ENCODE measurements at regions not wholly inside any gene's neighbourhood (a gene's known extent, or its start where the extent isn't known, plus 50 kb on each side); places are given as distances from the start of the nearest gene placed in this dataset.

GRCh38 chr13:65650321-65650720 lies 1579.8 kb downstream of the PCDH9 start:
- no peak for DNase-seq (ENCODE audit: low spot score)
- TF ChIP-seq CTCF (IDR thresholded peaks at IDR 0.05; ENCODE audit: extremely low read depth, missing control alignments): no peak

- no peak for DNase-seq (ENCODE audit: low spot score)
- TF ChIP-seq CTCF (IDR thresholded peaks at IDR 0.05; ENCODE audit: extremely low read depth, missing control alignments): no peak
These were observed 1587.1 kb downstream of the PCDH9 start for GRCh38 chr13:65642996-65643395.

- no peak for TF ChIP-seq CTCF (IDR thresholded peaks at IDR 0.05; ENCODE audit: extremely low read depth, missing control alignments)
- DNase-seq (ENCODE audit: low spot score): no peak
These were observed 1587.8 kb downstream of the PCDH9 start for GRCh38 chr13:65642301-65642700.

GRCh38 chr13:65638572-65639168 lies 1591.5 kb downstream of the PCDH9 start:
- peak; percentile 6 for DNase-seq (ENCODE audit: low spot score)
- peak; percentile 39 for TF ChIP-seq CTCF (IDR thresholded peaks at IDR 0.05; ENCODE audit: extremely low read depth, missing control alignments)

GRCh38 chr13:65633806-65634205 lies 1596.3 kb downstream of the PCDH9 start:
- no peak for TF ChIP-seq CTCF (IDR thresholded peaks at IDR 0.05; ENCODE audit: extremely low read depth, missing control alignments)
- DNase-seq (ENCODE audit: low spot score): no peak

GRCh38 chr13:65631078-65631477 lies 1599.1 kb downstream of the PCDH9 start:
- TF ChIP-seq CTCF (IDR thresholded peaks at IDR 0.05; ENCODE audit: extremely low read depth, missing control alignments): no peak
- no peak for DNase-seq (ENCODE audit: low spot score)

GRCh38 chr13:65629926-65630325 lies 1600.2 kb downstream of the PCDH9 start:
- DNase-seq (ENCODE audit: low spot score): no peak
- no peak for TF ChIP-seq CTCF (IDR thresholded peaks at IDR 0.05; ENCODE audit: extremely low read depth, missing control alignments)
